Panc1 (cell line): ENCODE measurements at regions not wholly inside any gene's neighbourhood (a gene's known extent, or its start where the extent isn't known, plus 50 kb on each side); places are given as distances from the start of the nearest gene placed in this dataset.

Experiments used
- CTCF ChIP-seq: fragments of 450-650 bp; IDR thresholded peaks from 2 replicates; pipeline ENCODE4 v1.5.1; 2017; ENCODE audit warnings: mild to moderate bottlenecking
- POLR2AphosphoS5 ChIP-seq: IDR thresholded peaks from 2 replicates; pipeline ENCODE4 v1.6.1; 2012; ENCODE audit warnings: mild to moderate bottlenecking, low read depth, low read length, moderate library complexity
- REST ChIP-seq, 2 experiments: IDR thresholded peaks; 2 replicates each; pipeline ENCODE4 v1.6.1; 2011 to 2012; ENCODE audit warnings: low read depth in 2 of 2, control low read depth in 1 of 2, low read length in 1 of 2, mild to moderate bottlenecking in 1 of 2, moderate library complexity in 1 of 2; ENCODE audit not compliant: insufficient read depth in 1 of 2

- TF ChIP-seq CTCF (no peak), REST (IDR thresholded peaks at IDR 0.05; ENCODE audit: insufficient read depth in 1 of 2, low read depth in 2 of 2, low read length in 1 of 2) (no peak), POLR2AphosphoS5 (no peak)
Observed at GRCh38 chr1:30425046-30425445, 298.3 kb downstream of the MATN1 start.
